ENCODE measurements at regions not wholly inside any gene's neighbourhood (a gene's known extent, or its start where the extent isn't known, plus 50 kb on each side); places are given as distances from the start of the nearest gene placed in this dataset.

- TF ChIP-seq CTCF (IDR thresholded peaks at IDR 0.05) = no peak
- no peak for TF ChIP-seq POLR2A (IDR thresholded peaks at IDR 0.05)
Measured at GRCh38 chr6:149129371-149130077, 188.0 kb upstream of the TAB2 start.

Data from thyroid gland (tissue), 4 donors.